Retinal pigment epithelial cell (primary cell): ENCODE measurements at regions not wholly inside any gene's neighbourhood (a gene's known extent, or its start where the extent isn't known, plus 50 kb on each side); places are given as distances from the start of the nearest gene placed in this dataset.

Experiments
- DNase-seq: peaks from one replicate; pipeline ENCODE4 v3.0.0-alpha.2; 2010; ENCODE audit warnings: low read depth
- H3K4me3 ChIP-seq: 2 replicates; pipeline ENCODE4 v1.5.1; 2011; ENCODE audit warnings: mild to moderate bottlenecking, low read length, control low read depth, moderate library complexity
- CTCF ChIP-seq: conservative IDR thresholded peaks from 2 replicates; pipeline ENCODE4 v1.5.1; 2011; ENCODE audit warnings: low read depth, low read length, control low read depth, inconsistent platforms

- no peak for TF ChIP-seq CTCF
- H3K4me3 ChIP-seq, result no peak overlapping the region
- DNase-seq, result no peak
Measured at GRCh38 chr13:78383071-78383484, 220.3 kb downstream of the POU4F1 start.

GRCh38 chr13:78382491-78382890 lies 220.9 kb downstream of the POU4F1 start:
- TF ChIP-seq CTCF, result no peak
- H3K4me3 ChIP-seq, result no peak overlapping the region
- DNase-seq, result no peak

- no peak for TF ChIP-seq CTCF
- no peak overlapping the region for H3K4me3 ChIP-seq
- no peak for DNase-seq
Measured at GRCh38 chr13:78376822-78377221, 226.5 kb downstream of the POU4F1 start.

- no peak overlapping the region for H3K4me3 ChIP-seq
- TF ChIP-seq CTCF, result no peak
- no peak for DNase-seq
Measured at GRCh38 chr13:78376033-78376432, 227.3 kb downstream of the POU4F1 start.

GRCh38 chr13:78372581-78372980 lies 230.8 kb downstream of the POU4F1 start:
- no peak for DNase-seq
- no peak for TF ChIP-seq CTCF
- H3K4me3 ChIP-seq, result no peak overlapping the region

GRCh38 chr13:78370231-78370630 lies 233.1 kb downstream of the POU4F1 start:
- TF ChIP-seq CTCF, result no peak
- no peak overlapping the region for H3K4me3 ChIP-seq
- DNase-seq, result no peak

- no peak for TF ChIP-seq CTCF
- no peak overlapping the region for H3K4me3 ChIP-seq
- no peak for DNase-seq
Measured at GRCh38 chr13:78364711-78365110, 238.6 kb downstream of the POU4F1 start.
